A549 (cell line): ENCODE measurements at regions not wholly inside any gene's neighbourhood (a gene's known extent, or its start where the extent isn't known, plus 50 kb on each side); places are given as distances from the start of the nearest gene placed in this dataset.

Source experiments
- CEBPB ChIP-seq, 2 experiments: fragments of >200 bp in 1 of 2; sonication (Bioruptor Twin) in 1 of 2; formaldehyde crosslinking in 1 of 2; IDR thresholded peaks; 2 replicates each; pipeline ENCODE4 v1.6.1; 2012 to 2016
- MAFK ChIP-seq: fragments of 450-650 bp; IDR thresholded peaks from 2 replicates; pipeline ENCODE4 v1.6.1; 2014; ENCODE audit not compliant: partially characterized antibody
- MAZ ChIP-seq: fragments of 150-350 bp; IDR thresholded peaks from 2 replicates; pipeline ENCODE4 v1.6.1; 2014; ENCODE audit warnings: antibody characterized with exemption, low read depth, low read length, borderline replicate concordance
- POLR2A ChIP-seq: IDR thresholded peaks from 2 replicates; pipeline ENCODE4 v1.6.1; 2012; ENCODE audit warnings: mild to moderate bottlenecking, low read length
- RAD21 ChIP-seq, 2 experiments: fragments of >200 bp in 1 of 2; sonication (Bioruptor Twin) in 1 of 2; formaldehyde crosslinking in 1 of 2; IDR thresholded peaks in 1 of 2; conservative IDR thresholded peaks in 1 of 2; 2 replicates in 1 of 2; 3 replicates in 1 of 2; pipeline ENCODE4 v1.6.1; 2012 to 2018; ENCODE audit warnings: inconsistent platforms in 1 of 2
- TF ChIP-seq, protein P1 (sequence below): fragments of >200 bp; sonication (Bioruptor Twin); formaldehyde crosslinking; IDR thresholded peaks from 3 replicates; pipeline ENCODE4 v1.5.1; 2016

DNA sequence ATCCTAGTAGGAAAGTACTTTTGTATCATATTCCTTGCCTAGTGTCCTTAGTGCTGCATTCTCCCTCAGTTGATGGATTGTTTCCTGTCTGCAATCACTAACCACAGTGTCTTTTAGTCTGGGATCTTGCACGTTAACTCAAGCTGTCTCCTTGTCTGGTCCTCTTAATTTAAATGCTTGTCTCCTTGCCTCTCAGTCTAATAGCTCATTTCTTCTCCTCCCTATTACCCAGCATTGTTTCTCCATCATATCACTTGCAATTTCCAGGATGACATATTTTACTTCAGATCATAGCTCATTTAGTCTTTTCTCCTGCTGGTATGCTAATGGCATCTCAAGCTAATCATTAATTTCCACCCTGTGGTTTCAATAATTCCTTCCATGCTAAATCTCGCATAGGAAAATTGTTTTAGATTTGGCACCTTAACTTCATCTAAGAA is 2052.0 kb upstream of the C9orf72 start:
- TF ChIP-seq POLR2A: no peak
- TF ChIP-seq, protein P1, sequence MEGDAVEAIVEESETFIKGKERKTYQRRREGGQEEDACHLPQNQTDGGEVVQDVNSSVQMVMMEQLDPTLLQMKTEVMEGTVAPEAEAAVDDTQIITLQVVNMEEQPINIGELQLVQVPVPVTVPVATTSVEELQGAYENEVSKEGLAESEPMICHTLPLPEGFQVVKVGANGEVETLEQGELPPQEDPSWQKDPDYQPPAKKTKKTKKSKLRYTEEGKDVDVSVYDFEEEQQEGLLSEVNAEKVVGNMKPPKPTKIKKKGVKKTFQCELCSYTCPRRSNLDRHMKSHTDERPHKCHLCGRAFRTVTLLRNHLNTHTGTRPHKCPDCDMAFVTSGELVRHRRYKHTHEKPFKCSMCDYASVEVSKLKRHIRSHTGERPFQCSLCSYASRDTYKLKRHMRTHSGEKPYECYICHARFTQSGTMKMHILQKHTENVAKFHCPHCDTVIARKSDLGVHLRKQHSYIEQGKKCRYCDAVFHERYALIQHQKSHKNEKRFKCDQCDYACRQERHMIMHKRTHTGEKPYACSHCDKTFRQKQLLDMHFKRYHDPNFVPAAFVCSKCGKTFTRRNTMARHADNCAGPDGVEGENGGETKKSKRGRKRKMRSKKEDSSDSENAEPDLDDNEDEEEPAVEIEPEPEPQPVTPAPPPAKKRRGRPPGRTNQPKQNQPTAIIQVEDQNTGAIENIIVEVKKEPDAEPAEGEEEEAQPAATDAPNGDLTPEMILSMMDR: no peak
- TF ChIP-seq CEBPB (IDR thresholded peaks at IDR 0.05): no peak
- TF ChIP-seq MAZ: no peak
- TF ChIP-seq MAFK: peak; percentile 3
- no peak for TF ChIP-seq RAD21 (conservative IDR thresholded peaks at IDR 0.05 in 1 of 2, IDR thresholded peaks at IDR 0.05 in 1 of 2)
